Esophagus mucosa (tissue), 1 donor: ENCODE measurements at regions not wholly inside any gene's neighbourhood (a gene's known extent, or its start where the extent isn't known, plus 50 kb on each side); places are given as distances from the start of the nearest gene placed in this dataset.
A peak's percentile ranks its signal among the peaks of the same experiment; 100 is the strongest.

Experiments used
- ATAC-seq: fragments of 200-7000 bp; cut with Tn5 transposase; one replicate; pipeline ENCODE4 v1.9.1; 2020
- donor health status: DM: yes; HTN: yes; CAD: no.

DNA sequence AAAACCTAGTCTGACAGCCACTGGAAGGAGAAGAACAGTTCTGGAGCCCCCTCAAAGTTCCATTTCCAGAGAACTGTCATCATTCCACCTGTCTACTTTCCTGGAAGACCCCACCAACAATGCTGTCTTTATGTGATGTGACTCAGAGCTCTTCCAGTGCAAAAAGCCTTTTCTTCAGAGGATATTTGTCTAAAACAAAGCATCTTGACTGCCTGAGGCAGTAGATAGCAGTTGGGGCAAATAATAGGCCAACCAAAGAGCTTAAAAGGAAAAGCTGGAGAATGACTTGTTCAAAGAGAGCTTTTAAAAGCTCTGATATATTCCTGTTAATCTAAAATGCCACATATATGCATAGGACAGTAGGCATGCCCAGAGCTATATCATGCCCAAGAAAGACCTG lies 62.6 kb downstream of the MIS18A start:
- no peak for ATAC-seq

DNA sequence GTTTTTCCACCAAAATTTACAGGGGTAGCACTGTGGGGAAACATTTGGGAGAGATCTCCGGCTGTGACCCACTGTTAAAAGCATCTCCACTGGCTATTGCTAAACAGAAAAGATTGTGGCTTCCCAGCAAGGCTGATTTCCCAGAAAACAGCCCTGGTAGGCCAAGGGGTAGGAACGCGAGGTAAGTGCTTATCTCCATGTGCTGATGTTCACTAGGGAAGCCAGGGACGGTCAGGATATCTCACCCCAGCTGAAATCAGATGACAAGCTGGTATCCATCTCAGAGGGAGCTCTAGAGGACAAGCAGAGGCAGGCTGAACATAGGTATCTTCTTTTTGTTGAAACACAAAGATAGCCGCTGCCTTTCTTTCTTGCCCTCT lies 63.6 kb downstream of the MIS18A start:
- peak; percentile 69 for ATAC-seq

DNA sequence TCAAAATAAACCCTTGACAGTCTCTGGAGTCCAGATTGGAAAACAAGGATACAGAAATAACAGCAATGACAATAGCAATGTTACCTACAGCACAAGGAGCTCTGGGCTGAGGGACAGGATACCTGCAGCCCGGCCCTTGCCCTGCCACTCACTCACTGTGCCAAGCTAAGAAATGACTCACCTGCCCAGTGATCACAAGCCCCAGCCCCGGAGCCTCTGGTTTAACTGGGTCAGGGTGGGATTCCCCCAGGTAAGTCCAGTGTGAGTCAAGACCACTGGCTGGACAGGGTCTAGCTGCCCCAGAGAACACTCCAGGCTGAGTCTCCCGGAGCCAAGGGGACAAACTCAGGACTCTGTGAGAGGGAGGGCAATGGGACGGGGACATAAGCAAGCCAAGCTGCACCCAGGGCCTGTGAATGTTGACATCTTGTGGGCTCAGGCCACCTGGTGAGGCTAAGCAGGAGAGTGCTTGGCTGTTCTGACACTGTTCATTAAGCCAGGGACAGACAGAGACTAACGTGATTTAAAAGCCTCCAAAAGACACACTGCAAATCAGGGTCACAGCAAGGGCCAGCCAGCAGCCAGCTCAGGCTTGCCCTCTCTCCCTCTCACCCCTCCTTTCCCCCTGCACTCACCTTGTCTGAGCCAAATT lies 64.1 kb downstream of the MIS18A start:
- peak; percentile 78 for ATAC-seq

DNA sequence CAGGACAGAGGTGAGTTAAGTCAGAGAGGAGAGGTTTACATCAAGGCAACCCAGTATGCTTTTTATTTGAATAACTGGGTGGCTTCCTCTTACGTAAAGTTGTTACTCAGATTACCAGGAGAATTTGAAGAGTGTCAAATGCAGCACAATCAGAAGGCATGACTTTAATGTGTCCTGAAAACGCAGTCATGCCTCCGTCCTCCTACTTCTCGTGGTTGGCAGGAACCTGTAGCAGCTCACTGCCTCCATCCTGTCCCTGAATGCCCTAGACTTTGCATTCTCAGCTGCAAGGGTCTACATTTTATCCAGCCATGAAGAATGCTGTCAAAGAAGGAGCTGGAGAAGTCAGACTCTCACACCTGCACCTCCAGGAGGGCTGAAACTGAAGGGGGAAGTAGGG lies 66.7 kb downstream of the MIS18A start:
- ATAC-seq, result no peak

DNA sequence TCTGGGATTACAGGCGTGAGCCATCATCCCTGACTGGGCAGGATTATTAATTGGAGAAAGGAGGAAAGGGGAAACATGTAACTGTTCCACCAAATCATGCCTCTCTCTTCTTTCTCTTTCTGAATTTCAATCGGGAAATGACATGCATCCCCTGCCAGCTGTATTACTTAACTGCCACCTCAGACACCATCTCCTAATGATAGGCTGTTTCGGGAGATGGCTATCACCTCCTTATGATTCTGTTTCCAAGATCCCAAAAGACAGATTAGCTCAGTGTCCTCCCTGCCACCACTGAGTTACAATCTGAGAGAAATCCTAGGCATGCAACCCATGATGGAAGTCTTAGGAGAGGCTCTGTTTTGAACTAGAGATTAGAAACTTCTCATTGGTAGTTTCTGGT lies 67.5 kb downstream of the MIS18A start:
- ATAC-seq, result no peak

GRCh38 chr21:32209580-32209979 lies 69.3 kb downstream of the MIS18A start:
- ATAC-seq, result no peak

- ATAC-seq, result no peak
Observed at GRCh38 chr21:32207406-32207716, 71.5 kb downstream of the MIS18A start.

DNA sequence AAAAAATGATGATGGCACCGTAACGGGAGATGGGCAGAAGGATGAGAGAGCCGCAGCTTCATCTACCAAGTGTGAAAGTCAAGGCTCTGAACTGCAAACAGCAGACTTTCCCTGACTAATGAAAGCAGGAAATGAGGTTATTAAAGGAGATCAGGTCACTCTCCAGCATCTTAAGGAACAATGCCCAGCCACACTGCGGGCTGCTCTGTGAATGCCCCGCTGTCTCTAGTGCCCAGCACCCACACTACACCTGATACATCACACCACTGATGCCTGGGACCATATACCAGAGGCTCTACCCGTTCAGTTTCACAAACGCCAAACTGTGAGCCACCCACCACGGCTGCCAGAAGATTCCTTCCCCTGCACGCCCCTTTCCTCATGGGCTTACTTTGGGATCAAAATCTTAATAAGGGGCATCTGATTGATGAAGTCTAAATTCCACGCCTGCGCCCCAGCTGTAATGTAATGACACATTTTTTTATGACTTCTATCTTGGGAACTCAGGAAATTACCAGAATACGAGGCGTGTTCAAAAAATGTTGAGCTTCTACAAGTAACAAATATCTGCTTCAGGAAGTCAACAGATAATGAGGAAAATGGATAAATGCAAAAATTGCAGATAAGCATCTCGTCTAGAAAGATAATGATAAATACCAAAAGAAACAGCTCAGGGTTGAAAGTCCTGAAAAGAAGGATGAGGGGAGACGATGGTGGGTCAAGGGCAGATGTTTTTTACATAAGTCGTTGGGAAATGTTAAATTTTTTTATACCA lies 72.0 kb downstream of the MIS18A start:
- no peak for ATAC-seq

GRCh38 chr21:32203877-32204480 lies 74.9 kb downstream of the MIS18A start:
- ATAC-seq, result no peak

DNA sequence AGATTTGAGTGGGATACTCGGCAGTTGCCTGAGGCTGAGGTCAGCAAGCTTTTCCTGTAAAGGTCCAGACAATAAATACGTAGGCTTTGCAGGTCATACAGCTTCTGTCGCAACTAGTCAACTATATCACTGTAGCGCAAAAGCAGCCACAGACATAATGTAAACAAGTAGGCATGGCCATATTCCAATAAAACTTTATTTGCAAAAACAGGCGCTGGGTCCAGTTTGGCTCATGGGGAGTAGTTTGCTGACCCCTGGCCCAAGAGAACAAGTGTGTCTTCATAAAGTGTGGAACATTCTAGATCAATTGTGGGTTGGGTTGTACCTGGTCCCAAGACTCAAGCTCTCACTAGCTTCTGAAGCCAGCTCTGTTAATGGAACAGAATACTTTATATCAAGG lies 78.8 kb downstream of the MIS18A start:
- ATAC-seq, result no peak

- no peak for ATAC-seq
Observed at GRCh38 chr21:32198384-32198783, 80.5 kb downstream of the MIS18A start.

GRCh38 chr21:32197896-32198295 lies 81.0 kb downstream of the MIS18A start:
- ATAC-seq, result no peak

- no peak for ATAC-seq
Observed at GRCh38 chr21:32196001-32196400, 82.8 kb downstream of the MIS18A start.

DNA sequence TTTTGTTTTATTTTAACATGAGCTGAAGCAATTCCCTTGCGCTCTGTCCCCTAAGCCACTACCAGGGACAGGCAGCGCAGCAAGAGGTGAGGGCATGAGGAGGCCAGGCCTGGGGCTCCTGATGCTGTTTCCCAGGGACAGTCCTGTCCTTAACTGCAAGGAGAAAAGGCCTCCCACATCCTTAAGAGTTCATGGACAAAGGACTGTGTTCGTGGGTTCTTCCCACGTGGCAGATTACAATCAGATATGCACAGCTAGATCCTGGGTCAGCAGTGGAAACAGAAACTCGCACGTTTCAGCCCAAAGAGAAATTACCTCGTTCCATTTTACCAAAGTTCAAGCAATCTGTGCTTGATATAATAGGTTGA lies 85.8 kb downstream of the MIS18A start:
- ATAC-seq, result no peak

- no peak for ATAC-seq
Observed at GRCh38 chr21:32192291-32193097, 86.4 kb downstream of the MIS18A start.

DNA sequence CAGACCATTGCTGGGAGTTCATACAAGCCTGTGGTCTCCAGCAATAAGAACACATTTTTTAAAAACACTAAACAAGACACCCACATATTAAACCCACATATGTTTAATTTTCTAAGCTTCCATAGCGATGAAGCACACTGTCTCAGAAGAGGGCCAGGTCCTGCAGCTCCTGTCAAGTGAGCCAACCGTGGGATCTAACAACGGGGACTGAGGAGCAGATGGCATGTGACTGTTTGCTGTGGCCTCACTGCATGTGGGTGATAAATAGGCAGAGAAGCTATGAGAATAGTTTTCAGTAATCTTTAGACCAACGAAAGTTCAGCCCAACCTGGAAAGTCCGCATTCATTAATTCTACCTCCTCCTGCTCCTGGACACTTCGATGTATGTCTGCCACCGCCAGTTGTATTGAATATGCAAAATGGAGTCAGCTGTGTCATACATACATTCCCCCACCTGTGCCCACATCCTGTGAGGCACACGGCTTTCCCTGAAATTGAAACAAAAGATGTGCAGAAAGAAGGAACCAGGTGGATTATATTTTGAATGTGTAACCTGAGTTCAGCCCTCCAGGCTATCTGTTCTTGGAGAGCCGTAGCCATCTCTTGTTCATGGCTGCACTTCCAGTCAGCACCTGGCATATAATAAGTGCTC lies 88.2 kb downstream of the MIS18A start:
- ATAC-seq, result no peak

GRCh38 chr21:32189688-32190483 lies 89.0 kb downstream of the MIS18A start:
- no peak for ATAC-seq

DNA sequence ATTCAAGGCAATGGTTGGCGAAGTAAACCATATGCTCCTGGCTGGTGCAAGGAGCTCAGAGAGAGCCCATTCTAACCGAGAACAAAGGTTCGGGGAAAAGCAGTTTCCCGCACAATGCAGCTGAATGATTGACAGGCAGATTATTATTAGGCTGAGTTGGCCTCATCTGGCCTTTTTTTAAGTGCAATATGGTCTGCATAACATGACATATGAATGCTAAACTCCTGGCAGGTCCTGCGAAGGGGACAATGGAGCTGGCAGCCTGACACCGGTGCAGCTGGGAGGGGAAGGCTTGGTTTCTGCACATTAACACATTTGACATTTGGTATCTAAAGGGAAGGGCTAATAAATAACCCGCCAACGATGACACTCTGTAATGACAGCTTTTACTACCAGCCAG lies 92.0 kb downstream of the MIS18A start:
- ATAC-seq, result no peak

DNA sequence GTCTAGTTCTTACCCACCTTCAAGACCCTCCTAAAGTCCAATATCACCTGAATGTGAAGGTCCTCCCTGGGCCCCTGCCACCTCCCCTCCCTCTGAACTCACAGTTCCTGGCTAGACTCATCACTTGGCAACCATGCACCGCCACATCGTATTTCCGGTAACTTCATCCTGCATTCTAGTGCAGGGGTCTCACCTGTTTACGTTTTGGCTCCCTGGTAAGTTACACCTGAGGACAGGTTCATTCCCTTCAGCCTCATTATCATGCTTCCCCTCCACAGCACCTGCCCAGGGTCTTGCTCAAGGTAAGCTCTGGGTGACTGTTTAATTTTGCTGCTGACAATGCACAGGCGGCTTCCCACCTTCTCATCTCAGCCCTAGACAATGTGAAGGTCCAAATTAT lies 93.1 kb downstream of the MIS18A start:
- no peak for ATAC-seq

DNA sequence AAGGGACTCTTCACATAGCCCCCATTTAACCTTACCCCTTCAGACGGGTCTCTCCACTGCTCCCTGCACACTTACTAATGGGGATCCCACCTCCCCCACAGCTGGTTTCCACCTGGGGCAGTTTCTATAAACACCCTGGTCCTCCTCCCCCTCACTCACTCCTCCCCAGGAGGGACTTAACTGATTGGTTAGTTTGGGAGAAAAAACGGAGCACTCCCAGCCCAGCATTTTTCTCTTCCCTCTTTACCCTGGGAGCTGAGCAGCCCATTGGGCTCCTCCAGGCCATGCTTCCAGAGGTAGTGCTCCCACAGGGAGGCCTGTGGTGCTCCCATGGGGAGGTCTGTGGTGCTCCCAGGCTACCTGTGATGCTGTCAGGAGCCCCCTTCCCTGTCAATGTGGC lies 93.7 kb downstream of the MIS18A start:
- ATAC-seq, result no peak

- no peak for ATAC-seq
Observed at GRCh38 chr21:32184485-32184884, 94.4 kb downstream of the MIS18A start.

DNA sequence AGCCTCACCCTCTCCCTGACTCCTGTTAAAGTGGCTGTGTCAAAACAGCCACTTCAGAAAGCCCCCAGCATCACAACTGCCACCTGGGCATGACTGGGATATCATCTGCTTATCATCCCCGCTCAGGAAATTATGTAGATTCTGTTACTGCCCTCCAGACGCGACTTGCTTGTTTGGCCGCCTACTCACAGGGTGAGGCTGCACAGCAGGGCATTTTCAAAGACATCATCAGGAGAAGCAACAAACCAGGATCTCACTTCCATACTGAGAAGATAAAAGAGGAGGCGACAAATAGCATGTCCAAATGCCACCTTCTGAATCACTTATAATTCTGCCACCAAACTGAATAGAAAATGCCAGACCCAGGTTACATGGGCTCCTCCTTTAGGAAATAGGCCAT lies 94.8 kb downstream of the MIS18A start:
- ATAC-seq, result no peak
